COLO829 (cell line): ENCODE measurements at regions not wholly inside any gene's neighbourhood (a gene's known extent, or its start where the extent isn't known, plus 50 kb on each side); places are given as distances from the start of the nearest gene placed in this dataset.

Source experiments
- DNase-seq: peaks from one replicate; pipeline ENCODE4 v3.0.0; 2012; ENCODE audit warnings: low spot score

DNA sequence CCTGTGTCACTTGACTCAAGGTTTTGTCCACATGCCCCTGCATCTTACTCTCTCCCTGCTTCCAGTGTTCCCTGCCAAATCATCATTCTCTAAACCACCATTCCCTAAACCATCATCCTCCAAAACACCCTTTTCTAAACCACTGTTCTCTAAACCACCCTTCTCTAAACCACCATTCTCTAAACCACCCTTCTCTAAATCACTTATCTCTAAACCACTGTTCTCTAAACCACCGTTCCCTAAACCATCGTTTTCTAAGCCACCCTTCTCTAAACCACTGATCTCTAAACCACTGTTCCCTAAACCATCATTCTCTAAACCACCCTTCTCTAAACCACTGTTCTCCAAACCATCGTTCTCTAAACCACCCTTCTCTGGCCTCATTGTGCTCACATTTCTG lies 142.1 kb downstream of the CXCL12 start:
- no peak for DNase-seq

DNA sequence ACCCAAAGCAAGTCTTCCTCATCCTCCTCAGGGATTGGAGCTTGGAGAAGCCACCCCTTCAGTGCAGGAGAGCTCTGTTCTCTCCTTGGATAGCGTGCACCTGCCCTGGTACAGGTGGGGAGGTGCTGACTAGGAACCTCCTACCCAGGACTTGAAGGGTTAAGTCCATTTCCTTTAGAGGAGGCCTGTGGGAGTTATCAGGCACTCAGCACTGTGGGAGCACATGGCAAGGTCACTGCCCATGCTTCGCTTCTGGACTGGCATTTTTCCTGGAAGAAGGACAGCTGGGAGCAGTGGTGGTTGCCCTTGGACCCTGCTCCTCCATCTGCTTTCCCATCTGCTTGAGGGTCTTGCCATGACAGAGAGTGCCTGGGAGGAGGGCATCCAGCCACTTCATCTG lies 142.8 kb downstream of the CXCL12 start:
- DNase-seq = no peak

DNA sequence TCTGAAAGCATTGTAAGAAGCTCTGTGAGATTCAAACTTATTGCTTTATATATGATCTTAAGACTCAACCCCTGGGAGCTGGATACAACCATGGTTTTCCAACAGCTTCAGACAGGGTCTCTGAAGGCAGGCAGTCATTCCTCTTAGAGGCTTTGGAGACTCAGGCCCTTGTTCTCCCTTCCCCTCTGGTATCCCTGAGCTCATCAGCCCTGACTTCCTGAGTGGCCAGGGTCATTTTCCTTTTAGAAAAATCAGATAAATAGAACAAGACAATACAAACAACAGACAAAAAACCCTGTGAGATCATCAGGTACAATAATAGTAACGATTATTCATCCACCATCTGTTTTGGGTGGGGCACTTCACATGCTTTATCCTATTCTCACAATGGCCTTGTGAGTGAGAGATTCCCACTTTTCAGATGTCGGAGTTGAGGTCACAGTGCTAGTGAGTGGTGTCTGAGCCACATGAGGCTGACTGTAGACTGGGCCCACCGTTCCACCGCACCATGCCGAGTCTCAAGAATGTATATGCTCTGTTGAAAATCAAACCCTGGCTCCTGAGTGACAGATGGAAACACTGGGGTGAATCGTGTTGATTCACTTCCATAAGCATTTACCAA lies 144.2 kb downstream of the CXCL12 start:
- no peak for DNase-seq

DNA sequence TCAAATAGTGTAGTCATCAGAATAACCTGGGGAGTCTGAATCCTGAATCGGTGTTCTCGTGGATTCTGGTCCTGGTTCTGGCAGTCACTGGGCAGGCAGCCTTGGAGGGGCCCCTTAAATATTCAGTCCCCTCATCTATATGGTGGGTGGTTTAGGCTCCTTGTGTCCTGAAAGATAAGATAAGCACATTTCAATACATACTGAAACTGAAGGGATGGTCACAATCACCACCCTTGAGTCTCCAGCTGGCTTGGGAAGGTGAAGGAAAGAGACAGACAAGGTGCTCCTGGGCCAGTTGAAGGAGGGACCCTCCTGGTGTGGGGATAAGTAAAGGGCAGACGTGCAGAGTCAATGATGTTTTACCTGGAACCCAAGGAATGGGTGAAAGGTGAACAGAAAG lies 146.7 kb downstream of the CXCL12 start:
- no peak for DNase-seq

DNA sequence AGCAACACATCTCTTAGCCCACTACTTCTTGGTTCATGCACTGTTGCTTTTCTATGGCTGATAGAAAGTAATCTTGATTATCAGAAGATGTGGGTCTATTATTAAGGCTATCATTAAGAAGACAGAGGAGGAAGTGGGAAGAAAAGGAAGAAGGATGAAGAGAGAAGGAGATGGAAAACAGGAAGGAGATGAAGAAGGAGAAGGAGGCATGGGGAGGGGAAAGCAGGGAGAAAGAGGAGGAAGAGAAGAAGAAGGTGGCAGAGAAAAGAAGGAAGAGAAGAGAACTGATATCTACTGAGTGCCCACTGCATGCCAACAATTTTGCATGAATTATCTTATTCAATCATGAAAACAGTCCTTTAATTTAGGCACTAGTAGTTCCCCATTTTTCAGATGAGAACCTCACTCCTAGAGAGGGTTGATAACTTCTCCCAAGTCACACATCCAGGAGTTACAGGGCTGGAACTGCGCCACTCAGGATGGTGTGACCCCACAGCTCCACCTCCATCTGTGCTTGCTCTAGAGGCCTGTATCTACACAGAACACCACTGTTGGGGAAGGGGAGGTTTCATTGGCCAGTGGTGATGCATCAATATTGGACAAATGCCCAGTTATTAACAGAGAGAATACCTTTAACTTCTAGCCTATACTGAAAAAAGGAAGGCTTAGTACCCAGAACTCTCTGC lies 147.4 kb downstream of the CXCL12 start:
- DNase-seq = no peak

DNA sequence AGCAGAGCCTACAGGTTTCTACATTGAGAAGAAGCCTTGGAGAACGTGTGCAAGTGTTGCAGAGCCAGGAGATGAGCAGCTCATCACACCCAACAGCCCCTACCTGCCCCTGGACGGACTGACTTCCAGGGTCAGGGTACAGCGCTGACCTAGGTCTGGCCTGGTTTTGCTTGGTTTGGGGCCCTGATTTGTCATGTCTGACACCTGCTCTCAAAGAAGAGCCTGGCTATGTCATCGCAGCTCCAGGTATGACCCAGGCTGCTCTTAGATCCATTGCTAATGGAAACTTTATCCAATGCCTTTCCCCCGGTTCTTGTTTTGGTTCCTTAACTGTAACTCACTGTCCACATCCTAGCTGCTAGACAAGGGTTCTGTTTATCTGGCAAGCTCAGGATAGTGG lies 149.5 kb downstream of the CXCL12 start:
- DNase-seq = no peak

DNA sequence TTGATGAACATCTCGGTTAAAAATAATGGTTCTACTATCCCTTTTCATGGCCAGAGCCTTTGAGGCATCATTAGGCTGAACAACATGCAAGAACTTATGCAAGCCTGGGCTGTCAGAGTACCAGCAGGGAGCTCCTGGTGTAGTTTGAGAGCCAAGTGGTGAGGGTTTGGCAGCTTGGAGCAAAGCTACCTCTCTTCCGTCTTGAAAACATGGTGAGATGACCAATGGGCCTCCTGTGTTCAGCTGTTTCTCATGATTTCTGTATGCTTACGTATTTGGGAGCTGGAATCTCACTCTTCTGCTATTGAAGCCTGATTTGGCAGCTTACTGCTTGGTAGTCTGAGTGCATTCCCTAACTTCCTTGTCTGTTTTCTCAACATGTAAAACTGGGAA lies 150.4 kb downstream of the CXCL12 start:
- DNase-seq = no peak

DNA sequence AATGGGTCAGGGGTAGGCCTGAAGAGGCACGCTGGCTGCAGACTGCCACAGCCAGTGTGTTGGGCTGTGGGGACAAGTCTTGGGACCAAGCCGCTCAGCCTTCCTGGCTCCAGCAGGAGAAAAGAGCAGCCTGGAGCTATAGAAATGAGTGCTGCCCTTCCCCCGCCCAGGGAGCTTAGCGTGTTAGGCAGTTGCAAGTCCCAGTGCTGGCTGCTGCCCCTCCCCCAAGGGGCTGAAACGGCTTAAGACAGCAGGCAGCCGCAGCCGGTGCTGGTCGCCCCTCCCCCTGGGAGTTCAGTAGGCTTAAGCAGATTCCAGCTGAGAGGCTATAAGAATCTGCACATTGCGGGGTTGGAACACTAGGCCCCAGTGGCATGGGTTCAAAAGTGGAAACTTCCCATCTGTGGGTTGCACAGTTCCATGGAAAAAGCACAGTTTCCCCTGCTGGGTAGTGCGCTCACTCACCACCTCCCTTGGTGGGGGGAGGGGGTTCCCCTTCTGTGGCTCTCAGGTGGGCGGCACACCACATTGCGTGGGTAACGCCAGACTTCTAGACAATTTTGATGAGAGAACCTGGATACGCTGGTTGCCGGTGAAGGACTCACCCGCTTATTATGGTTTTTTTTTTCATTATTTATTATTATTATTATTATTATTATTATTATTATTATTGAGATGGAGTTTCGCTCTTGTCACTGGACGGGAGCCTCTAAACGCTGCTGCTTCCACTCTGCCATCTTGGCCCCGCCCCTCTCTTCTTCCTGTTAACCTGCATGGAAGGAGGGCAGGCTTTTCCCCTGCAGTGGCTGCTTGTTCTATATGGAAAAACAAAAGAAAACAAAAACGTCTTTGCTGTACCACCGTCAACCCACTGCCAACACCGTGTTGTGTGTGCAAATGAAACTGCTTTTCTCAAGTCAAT lies 151.1 kb downstream of the CXCL12 start:
- DNase-seq = no peak

DNA sequence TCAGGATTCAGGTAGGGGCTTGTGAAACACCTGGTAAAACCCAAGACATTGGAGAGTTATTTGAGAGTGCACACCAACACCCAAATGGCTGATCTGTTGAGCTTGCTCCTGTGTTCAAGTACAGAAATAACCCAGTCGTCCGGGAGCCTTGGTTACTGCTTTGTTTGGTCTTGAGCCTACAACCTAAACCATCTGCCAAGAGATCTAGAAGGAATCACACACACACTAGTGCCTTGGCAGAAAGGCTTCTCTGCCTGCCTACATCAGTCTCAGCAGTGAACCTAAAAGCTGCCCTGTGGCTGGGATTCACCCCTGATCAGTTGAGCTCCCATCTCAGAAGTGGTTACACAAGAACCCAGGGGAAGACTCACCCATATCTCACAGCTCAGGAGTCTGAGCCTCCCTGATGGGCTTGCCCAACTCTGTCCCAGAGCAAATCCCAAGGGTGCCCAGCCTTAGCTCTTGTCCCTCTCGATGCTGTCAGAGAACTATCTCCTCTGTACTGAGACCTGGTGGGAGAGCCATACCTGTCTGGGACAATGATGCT lies 167.6 kb downstream of the CXCL12 start:
- DNase-seq = no peak

DNA sequence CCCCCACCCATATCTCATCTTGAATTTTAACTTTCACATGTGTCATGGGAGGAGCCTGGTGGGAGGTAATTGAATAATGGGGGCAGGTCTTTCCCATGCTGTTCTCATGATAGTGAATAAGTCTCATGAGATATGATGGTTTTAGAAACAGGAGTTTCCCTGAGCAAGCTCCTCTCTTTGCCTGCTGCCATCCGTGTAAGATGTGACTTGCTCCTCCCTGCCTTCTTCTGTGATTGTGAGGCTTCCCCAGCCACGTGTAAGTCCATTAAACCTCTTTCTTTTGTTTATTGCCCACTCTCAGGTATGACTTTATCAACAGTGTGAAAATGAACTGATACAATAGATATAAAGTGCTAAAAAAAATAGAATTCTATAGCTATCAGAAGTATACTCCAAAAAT lies 168.8 kb downstream of the CXCL12 start:
- no peak for DNase-seq

DNA sequence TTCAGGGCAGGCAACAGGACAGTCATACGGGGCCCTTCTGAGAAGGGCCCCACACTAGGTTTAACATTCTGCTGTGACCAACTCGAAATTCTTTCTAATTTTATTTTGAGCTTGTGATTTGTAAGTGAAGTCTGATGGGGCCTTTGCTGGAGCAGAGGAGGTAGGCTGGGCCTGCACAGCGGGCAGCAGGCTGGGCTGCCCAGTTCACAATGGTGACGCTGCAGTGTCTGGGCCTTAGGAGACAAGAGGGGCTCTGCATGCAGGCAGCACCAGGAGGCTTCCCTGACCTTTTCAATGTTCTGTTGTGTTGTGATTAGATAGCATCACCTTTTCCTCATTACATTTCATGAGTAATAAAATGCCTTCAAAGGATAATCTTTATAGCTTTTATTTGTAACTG lies 175.1 kb downstream of the CXCL12 start:
- no peak for DNase-seq

DNA sequence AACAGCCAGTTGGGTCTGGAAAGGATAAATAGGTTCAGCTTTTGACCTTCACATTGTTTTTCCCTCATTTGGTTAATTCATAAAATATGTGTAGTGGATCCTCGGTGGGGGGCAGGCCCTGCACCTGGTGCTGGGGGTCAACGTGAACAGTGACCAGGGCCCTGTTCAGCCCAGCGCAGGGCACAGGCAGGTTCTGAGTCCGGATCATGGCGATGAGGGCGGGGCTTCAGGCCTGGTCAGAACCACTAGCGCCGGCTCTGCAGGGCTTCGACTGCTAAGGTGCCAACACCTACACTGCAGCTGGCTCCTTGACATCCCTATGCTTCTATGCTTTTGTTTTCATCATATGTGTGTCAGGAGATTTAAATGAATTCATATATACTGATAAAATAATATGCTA lies 177.7 kb downstream of the CXCL12 start:
- DNase-seq = no peak

DNA sequence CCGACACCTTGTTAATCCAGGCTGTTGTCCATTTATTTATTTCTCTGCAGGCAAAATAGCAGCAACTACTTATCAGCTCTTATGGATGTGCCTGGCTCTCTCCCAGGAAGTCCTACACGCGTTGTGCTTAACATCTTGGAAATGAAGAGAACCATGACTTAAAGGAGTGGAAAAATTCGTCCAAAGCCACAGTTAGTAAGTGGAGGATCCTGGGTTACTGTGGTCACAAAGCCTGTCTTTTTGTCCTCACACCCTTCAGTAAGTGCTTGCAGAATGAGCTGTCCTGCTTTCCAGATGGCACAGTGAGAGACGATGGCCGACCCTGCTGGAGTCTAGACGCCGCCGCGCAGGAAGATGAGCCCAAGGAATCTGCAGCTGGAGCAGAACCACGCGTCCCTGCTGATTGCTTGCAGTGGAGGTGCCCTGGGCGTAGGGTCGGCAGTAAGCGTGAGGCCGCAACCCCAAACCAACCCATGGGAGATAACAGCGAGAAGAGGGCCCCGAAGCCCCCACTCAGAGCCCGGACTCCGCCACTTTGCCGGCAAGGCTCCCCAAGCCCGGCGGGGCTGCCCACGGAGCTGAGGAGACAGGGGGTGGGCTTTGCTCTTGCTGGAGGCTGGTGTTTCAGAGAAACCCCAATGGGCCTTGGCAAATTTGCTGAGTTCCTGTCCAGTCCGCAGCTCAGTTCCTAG lies 178.6 kb downstream of the CXCL12 start:
- no peak for DNase-seq

DNA sequence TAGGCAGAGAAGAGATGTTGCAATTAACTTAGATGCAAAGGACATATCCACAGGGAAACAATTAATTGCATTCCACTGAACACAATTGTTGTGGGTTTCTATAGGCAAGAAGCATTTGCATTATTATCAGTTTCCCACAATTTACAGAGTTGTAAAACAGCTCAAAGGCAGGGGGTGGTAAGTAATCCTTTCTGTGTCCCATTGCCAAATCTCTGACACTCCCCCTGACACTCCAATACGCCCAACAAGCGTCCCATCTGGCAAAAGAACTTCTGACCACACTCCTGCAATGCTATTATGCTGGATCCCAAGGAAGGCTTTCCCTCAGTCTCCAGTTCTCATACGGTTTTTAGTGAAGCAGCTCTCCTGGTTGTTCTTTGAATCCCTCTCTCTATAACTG lies 179.8 kb downstream of the CXCL12 start:
- no peak for DNase-seq

DNA sequence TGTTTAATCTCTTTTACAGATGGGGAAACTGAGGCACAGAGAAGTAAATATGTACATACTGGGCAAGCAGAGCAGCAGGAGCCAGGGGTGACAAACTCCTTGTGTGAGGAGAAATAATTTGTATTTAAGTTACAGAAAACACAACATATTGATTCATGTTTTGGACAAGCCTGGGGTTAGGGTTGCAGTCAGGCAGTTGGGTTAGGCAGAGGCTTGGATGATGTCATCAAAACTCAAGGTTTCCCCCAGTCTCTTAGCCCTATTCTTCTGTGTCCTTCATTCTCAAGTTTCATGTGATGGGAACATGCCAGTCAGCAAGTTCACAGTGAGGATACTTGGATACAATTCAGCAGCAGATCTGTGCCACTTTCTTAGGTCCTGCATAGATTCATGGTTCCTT lies 181.4 kb downstream of the CXCL12 start:
- DNase-seq = no peak

DNA sequence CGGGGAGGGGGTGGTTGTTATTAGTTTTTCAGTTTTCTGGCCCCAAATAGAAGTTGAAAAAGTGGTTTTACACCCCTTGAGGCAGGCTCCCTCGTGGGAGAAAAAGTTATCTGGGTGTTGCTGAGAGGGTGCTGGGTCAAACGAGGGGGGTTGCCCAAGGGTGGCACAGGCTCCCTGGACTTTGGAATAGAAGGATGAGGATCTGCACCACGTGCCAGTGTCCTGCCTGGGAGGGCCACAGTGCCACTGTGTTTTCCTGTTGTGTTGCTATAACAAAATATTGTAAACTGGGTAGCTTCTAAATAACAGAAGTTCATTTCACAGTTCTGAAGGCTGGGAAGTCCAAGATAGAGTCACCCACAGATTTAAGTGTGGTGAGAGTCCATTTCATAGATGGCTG lies 181.9 kb downstream of the CXCL12 start:
- DNase-seq = no peak

DNA sequence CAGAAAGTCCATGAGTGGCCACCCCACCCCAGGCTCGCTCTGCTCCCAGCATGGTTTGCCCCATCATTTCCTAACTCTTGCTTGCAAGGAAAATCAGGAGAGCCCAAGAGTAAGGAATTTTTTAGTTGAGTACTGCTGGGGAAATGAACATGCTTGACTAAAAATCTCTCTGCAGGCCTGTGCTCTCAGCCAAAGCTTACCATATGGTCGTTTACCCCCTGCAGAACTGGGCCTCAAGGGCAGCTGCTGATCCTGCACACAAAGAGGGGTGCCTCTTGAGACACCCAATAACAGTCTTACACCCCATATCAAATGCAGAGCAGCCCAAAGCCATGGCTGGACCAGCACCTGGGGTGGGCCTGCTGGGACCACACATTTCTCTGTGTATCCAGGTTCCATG lies 183.2 kb downstream of the CXCL12 start:
- no peak for DNase-seq

DNA sequence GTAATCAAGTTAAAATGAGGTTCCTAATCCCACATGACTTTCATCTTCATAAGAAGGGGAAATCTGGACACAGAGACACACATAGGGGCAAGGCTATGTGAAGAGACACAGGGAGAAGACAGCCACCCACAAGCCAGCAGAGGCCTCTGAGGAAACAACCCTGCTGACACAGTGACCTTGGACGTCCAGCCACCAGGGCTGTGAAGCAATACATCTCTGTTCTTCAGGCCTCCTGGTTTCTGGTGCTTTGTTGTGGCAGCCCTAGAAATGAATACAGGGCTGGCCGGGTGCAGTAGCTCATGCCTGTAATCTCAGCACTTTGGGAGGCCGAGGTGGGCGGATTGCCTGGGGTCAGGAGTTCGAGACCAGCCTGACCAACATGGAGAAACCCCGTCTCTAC lies 183.9 kb downstream of the CXCL12 start:
- no peak for DNase-seq

DNA sequence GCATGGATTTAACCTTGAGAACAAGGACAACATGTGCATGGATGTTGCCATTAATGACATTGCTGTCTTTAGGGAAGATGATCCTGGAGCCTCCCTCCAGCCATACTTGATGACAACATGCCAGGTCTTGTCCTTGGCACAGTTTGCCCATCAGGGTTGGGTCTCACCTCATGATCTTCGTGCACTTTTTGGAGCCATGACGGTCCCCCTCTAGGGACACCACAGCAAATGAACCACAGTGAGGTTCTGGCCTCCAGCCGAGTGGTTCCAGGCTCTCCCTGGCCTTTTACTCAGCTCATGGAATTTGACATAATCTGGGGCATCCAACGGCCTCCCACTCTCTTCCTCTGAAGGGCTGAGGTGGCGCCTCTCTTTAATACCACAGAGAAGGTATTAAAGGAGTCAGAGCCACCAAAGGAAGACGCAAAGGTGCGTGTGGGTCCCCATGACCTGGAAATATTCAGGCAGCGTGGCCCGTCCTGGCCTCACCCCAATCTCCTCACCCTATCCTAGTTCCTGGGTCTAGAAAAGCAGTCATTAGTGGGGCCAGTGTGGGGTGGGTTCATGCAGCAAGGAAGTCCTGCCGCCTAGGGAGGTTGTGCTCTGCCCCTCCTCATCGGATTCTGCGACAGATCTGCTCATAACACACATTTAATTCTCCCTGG lies 184.8 kb downstream of the CXCL12 start:
- no peak for DNase-seq

DNA sequence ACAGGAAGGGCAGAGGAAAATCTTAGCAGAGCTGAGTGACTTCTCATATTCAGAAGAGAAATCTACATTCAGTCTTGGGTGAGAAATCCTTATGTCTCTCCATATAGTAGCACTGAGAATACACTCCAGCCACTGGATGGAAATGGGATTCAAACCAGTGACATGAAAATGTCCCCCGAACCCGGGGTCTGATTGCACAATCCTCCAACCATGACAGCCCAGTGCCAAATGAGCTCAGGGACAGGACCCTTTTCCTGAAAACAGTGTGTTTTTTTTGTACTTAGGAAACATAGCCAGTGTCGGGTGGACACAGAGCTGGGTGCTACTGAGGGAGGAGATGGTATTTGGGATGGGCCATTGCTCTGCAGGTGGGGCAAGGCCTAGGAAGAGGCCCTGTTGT lies 185.6 kb downstream of the CXCL12 start:
- DNase-seq = no peak

DNA sequence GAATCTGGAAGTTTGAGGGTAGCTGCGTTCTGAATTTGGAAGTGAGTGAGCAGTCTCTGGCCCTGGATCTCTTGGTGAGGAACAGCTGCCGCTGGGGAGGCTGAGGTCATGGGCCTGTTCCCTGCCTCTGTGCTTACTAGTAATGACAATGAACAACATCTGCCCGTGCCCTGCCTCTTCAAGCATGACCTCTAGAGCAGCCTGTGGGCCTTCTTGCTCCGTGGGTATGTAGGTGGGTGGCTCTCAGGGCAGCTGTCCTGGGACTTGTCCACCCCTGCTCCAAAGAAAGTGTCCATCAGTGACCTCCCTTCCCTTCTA lies 186.2 kb downstream of the CXCL12 start:
- DNase-seq = no peak
